H1 (cell line): ENCODE measurements at regions not wholly inside any gene's neighbourhood (a gene's known extent, or its start where the extent isn't known, plus 50 kb on each side); places are given as distances from the start of the nearest gene placed in this dataset.

Source experiments
- CTCF ChIA-PET: fragments of 300-600 bp; sonication (Branson Sonifier 250); formaldehyde crosslinking; loops from one replicate; lab custom pipeline; 2021; ENCODE audit not compliant: partially characterized antibody; lab: Charles Lee
- POLR2A ChIA-PET: fragments of 300-600 bp; sonication (Branson Sonifier 250); formaldehyde crosslinking; loops from one replicate; lab custom pipeline; 2021; ENCODE audit warnings: inconsistent platforms; ENCODE audit not compliant: partially characterized antibody; lab: Charles Lee
- DNase-seq, 2 experiments: peaks; one replicate each; pipeline versions ENCODE4 v3.0.0 to v3.0.0-alpha.2; 2010 to 2022; ENCODE audit warnings: low spot score in 2 of 2, low read depth in 1 of 2, mixed read lengths in 1 of 2
- FAIRE-seq: peaks from 2 replicates; lab custom pipeline; 2011; peaks lifted over from hg19 to GRCh38; lab: Jason Lieb, UNC
- H2AFZ ChIP-seq: 2 replicates; pipeline ENCODE4 v1.8.1; 2012; ENCODE audit warnings: low read length, inconsistent platforms
- H2AK5ac ChIP-seq: 2 replicates; pipeline ENCODE4 v1.6.1; 2013; ENCODE audit warnings: low read depth, low read length
- H2BK120ac ChIP-seq: replicated peaks from 2 replicates; pipeline ENCODE3; 2013; ENCODE audit warnings: low read depth, low read length, inconsistent platforms
- H2BK12ac ChIP-seq: 2 replicates; pipeline ENCODE4 v1.6.1; 2013; ENCODE audit warnings: low read depth, low read length
- H2BK15ac ChIP-seq: 2 replicates; pipeline ENCODE4 v1.6.1; 2013; ENCODE audit warnings: low read length
- H2BK20ac ChIP-seq: 2 replicates; pipeline ENCODE4 v1.6.1; 2013; ENCODE audit warnings: low read length
- H2BK5ac ChIP-seq: 2 replicates; pipeline ENCODE4 v1.6.1; 2013; ENCODE audit warnings: low read depth, low read length
- H3K14ac ChIP-seq: 2 replicates; pipeline ENCODE4 v1.6.1; 2013; ENCODE audit warnings: inconsistent platforms; ENCODE audit not compliant: insufficient read length
- H3K18ac ChIP-seq: 2 replicates; pipeline ENCODE4 v1.6.1; 2013; ENCODE audit warnings: low read length; ENCODE audit errors: extremely low read depth
- H3K23ac ChIP-seq: 2 replicates; pipeline ENCODE4 v1.6.1; 2013; ENCODE audit warnings: inconsistent platforms; ENCODE audit not compliant: insufficient read length
- H3K23me2 ChIP-seq: 2 replicates; pipeline ENCODE4 v1.6.1; 2013; ENCODE audit warnings: low read depth, low read length
- H3K27ac ChIP-seq: 2 replicates; pipeline ENCODE4 v1.6.1; 2011; ENCODE audit warnings: low read depth, low read length, inconsistent platforms
- H3K27me3 ChIP-seq, 4 experiments: replicated peaks in 1 of 4; 1 replicate in 1 of 4; 2 replicates in 3 of 4; pipeline versions ENCODE4 v1.6.1 to v1.8.1; 2011 to 2013; ENCODE audit warnings: low read length in 3 of 4, mild to moderate bottlenecking in 3 of 4, inconsistent platforms in 2 of 4, mixed read lengths in 2 of 4, moderate library complexity in 1 of 4; ENCODE audit not compliant: control insufficient read depth in 3 of 4, insufficient read depth in 3 of 4; ENCODE audit errors: extremely low read depth in 1 of 4
- H3K36me3 ChIP-seq, 4 experiments: 2 replicates each; pipeline versions ENCODE4 v1.6.1 to v1.8.1; 2011 to 2013; ENCODE audit warnings: mild to moderate bottlenecking in 4 of 4, low read length in 3 of 4, moderate library complexity in 2 of 4, control low read depth in 1 of 4, inconsistent platforms in 1 of 4; ENCODE audit not compliant: insufficient read depth in 4 of 4, control insufficient read depth in 2 of 4
- H3K4ac ChIP-seq: replicated peaks from 2 replicates; pipeline ENCODE3; 2013; ENCODE audit warnings: low read length, low read depth, mixed read lengths, inconsistent platforms; ENCODE audit not compliant: insufficient read length
- H3K4me1 ChIP-seq, 4 experiments: replicated peaks in 1 of 4; 1 replicate in 1 of 4; 2 replicates in 3 of 4; pipeline versions ENCODE4 v1.6.1 to v1.8.1; 2011 to 2013; ENCODE audit warnings: low read length in 3 of 4, inconsistent platforms in 2 of 4, mixed read lengths in 1 of 4; ENCODE audit not compliant: insufficient read depth in 4 of 4, control insufficient read depth in 3 of 4
- H3K4me2 ChIP-seq, 2 experiments: 2 replicates each; pipeline versions ENCODE4 v1.6.1 to v1.8.1; 2011 to 2013; ENCODE audit warnings: low read depth in 2 of 2, low read length in 2 of 2, control low read depth in 1 of 2, inconsistent platforms in 1 of 2, mild to moderate bottlenecking in 1 of 2; ENCODE audit not compliant: insufficient read depth in 1 of 2
- H3K4me3 ChIP-seq, 4 experiments: fragments of 200-600, 300-600 bp in 1 of 4; sonication (generic), shearing (Covaris generic), sonication (Bioruptor Twin) in 1 of 4; 2 replicates each; pipeline versions ENCODE4 v1.5.1 to v1.8.1; 2011 to 2016; ENCODE audit warnings: low read length in 4 of 4, low read depth in 3 of 4, control low read depth in 2 of 4, inconsistent platforms in 2 of 4, mild to moderate bottlenecking in 2 of 4, mixed read lengths in 1 of 4, moderate library complexity in 1 of 4; ENCODE audit not compliant: insufficient read depth in 2 of 4; ENCODE audit errors: extremely low read depth in 1 of 4
- H3K56ac ChIP-seq: replicated peaks from 2 replicates; pipeline ENCODE3; 2013; ENCODE audit warnings: low read depth, mild to moderate bottlenecking, mixed read lengths, low read length, inconsistent platforms; ENCODE audit not compliant: insufficient read length
- H3K79me1 ChIP-seq: 2 replicates; pipeline ENCODE4 v1.6.1; 2013; ENCODE audit warnings: low read depth, low read length, control low read depth
- H3K79me2 ChIP-seq, 2 experiments: 2 replicates each; pipeline versions ENCODE4 v1.6.1 to v1.8.1; 2012 to 2013; ENCODE audit warnings: low read length in 2 of 2, mild to moderate bottlenecking in 2 of 2, inconsistent platforms in 1 of 2; ENCODE audit not compliant: insufficient read depth in 2 of 2, control insufficient read depth in 1 of 2
- H3K9ac ChIP-seq, 4 experiments: replicated peaks in 1 of 4; 1 replicate in 1 of 4; 2 replicates in 3 of 4; pipeline versions ENCODE4 v1.6.1 to v1.8.1; 2011 to 2013; ENCODE audit warnings: low read depth in 3 of 4, low read length in 3 of 4, control low read depth in 2 of 4, mild to moderate bottlenecking in 2 of 4, moderate library complexity in 2 of 4, inconsistent platforms in 1 of 4; ENCODE audit errors: extremely low read depth in 1 of 4
- H3K9me3 ChIP-seq, 2 experiments: 2 replicates each; pipeline versions ENCODE4 v1.6.1 to v1.8.1; 2012 to 2013; ENCODE audit warnings: mild to moderate bottlenecking in 2 of 2, moderate library complexity in 2 of 2, control low read depth in 1 of 2, inconsistent platforms in 1 of 2, low read depth in 1 of 2, low read length in 1 of 2, mixed read lengths in 1 of 2; ENCODE audit not compliant: insufficient read depth in 2 of 2
- H4K20me1 ChIP-seq, 2 experiments: replicated peaks in 1 of 2; 2 replicates each; pipeline versions ENCODE3 to v1.8.1; 2011 to 2013; ENCODE audit warnings: inconsistent platforms in 2 of 2, low read length in 2 of 2, mild to moderate bottlenecking in 1 of 2; ENCODE audit not compliant: insufficient read depth in 2 of 2, control insufficient read depth in 1 of 2
- H4K5ac ChIP-seq: 2 replicates; pipeline ENCODE4 v1.6.1; 2013; ENCODE audit warnings: low read length, low read depth, mixed read lengths, inconsistent platforms; ENCODE audit not compliant: insufficient read length
- H4K8ac ChIP-seq: 2 replicates; pipeline ENCODE4 v1.8.0; 2013; ENCODE audit warnings: mild to moderate bottlenecking, moderate library complexity, low read length, inconsistent platforms; ENCODE audit not compliant: insufficient read depth; ENCODE audit errors: extremely low read depth
- H4K91ac ChIP-seq: replicated peaks from 2 replicates; pipeline ENCODE3; 2013; ENCODE audit warnings: low read length, mixed read lengths, inconsistent platforms; ENCODE audit not compliant: insufficient read length
- CHD2 ChIP-seq: IDR thresholded peaks from 2 replicates; pipeline ENCODE4 v1.6.1; 2012; ENCODE audit warnings: low read length, improper control_type of control experiment
- KDM4A ChIP-seq: IDR thresholded peaks from one replicate; pipeline ENCODE4 v1.7.1; 2012; ENCODE audit warnings: low read depth, mild to moderate bottlenecking, moderate library complexity, low read length, inconsistent platforms; ENCODE audit not compliant: severe bottlenecking
- POLR2AphosphoS5 ChIP-seq: IDR thresholded peaks from 2 replicates; pipeline ENCODE4 v1.6.1; 2011; ENCODE audit warnings: low read depth, low read length
- RBBP5 ChIP-seq: IDR thresholded peaks from 2 replicates; pipeline ENCODE4 v1.7.1; 2012; ENCODE audit warnings: low read depth, mild to moderate bottlenecking, inconsistent platforms, low read length, moderate library complexity, borderline replicate concordance
- SIRT6 ChIP-seq: IDR thresholded peaks from one replicate; pipeline ENCODE4 v1.7.1; 2012; ENCODE audit warnings: low read length, inconsistent platforms
- SP2 ChIP-seq: IDR thresholded peaks from 2 replicates; pipeline ENCODE4 v1.6.1; 2012; ENCODE audit warnings: mild to moderate bottlenecking, low read length, inconsistent platforms
- TCF12 ChIP-seq: IDR thresholded peaks from 2 replicates; pipeline ENCODE4 v1.6.1; 2011; ENCODE audit warnings: low read depth, mild to moderate bottlenecking, low read length
- USF2 ChIP-seq: IDR thresholded peaks from 2 replicates; pipeline ENCODE4 v1.6.1; 2011; ENCODE audit warnings: low read length, improper control_type of control experiment
- ZNF274 ChIP-seq: IDR thresholded peaks from 2 replicates; pipeline ENCODE4 v1.7.0; 2012; ENCODE audit warnings: low read length, borderline replicate concordance; ENCODE audit errors: extremely low read depth
- WGBS, 2 experiments: shearing (Covaris generic) in 1 of 2; methylation state at CpG; one replicate each; pipeline versions ENCODE4 v1.1.6 to v1.1.7; 2013 to 2015; ENCODE audit warnings: low lambda C conversion rate in 2 of 2, mixed read lengths in 2 of 2, inconsistent platforms in 1 of 2, low coverage in 1 of 2, missing lambda C conversion rate in 1 of 2; ENCODE audit not compliant: insufficient replicate concordance in 2 of 2, insufficient coverage in 1 of 2, insufficient read length in 1 of 2; ENCODE audit errors: extremely low coverage in 1 of 2, missing lambda C conversion rate in 1 of 2; 5-methylcytosine and 5-hydroxymethylcytosine counted together

DNA sequence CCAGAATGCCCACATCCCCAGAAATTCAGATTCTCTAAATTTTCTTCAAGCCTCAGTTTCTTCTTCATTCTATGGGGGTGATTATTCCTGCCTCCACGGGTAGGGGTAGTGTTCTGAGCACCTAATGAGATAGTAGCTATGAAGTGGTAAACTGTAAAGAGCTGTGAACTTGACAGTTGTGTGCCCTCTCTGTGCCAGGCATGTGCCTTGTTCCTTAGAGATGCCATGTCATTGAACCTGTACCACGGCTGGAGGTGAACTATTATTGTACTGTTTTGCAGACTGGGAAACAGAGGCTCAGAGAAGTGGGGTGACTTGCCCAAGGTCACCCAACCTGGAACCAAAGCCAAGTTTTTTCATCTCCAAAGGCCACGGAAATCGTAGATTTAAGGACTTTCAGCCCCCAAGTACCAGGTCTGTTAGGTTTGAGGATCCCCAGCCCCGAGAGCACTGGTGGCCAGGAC lies 67.7 kb upstream of the SIRPA start:
- Histone ChIP-seq H3K9ac (no peak overlapping the region), H3K27ac (no peak overlapping the region), H3K4ac (no peak overlapping the region), H3K23me2 (no peaks in the 10 kb centered on the region; the same call in 1 of the 2 replicates), H3K4me3 (no peak overlapping the region), H3K9me3 (no peaks in the 10 kb centered on the region), H3K79me1 (no peaks in the 10 kb centered on the region), H4K20me1 (no peaks in the 10 kb centered on the region), H3K4me2 (no peak overlapping the region), H3K27me3 (no peaks in the 10 kb centered on the region), H3K23ac (no peak overlapping the region), H2BK20ac (no peak overlapping the region), H3K14ac (no peak overlapping the region), H4K8ac (no peak overlapping the region), H3K18ac (no peak overlapping the region), H2BK5ac (no peak overlapping the region), H2AFZ (no peak overlapping the region), H2BK12ac (0 out of 2 replicates have a peak overlapping the region, but pooled peaks have one; percentile 27), H2AK5ac (no peak overlapping the region), H2BK15ac (0 out of 2 replicates have a peak overlapping the region, but pooled peaks have one; percentile 68), H2BK120ac (no peak overlapping the region), H4K91ac (no peak overlapping the region), H4K5ac (no peak overlapping the region), H3K56ac (no peak overlapping the region), H3K36me3 (no peaks in the 10 kb centered on the region), H3K79me2 (no peaks in the 10 kb centered on the region), H3K4me1 (peaks cover 0 to 4% (median 0%) of the 10 kb centered on the region in 4 experiments; a peak in 1 of 7 replicates)
- ChIA-PET POLR2A (no interaction called here), CTCF (no interaction called here)
- WGBS, 2 experiments: 79% methylated on average over 5 of the region's 5 CpGs; no CpG with 5 or more reads in 1 of the 2 experiments
- FAIRE-seq (no peak), DNase-seq (no peak)
- TF ChIP-seq KDM4A (no peak), USF2 (no peak), CHD2 (no peak), TCF12 (no peak), ZNF274 (no peak), POLR2AphosphoS5 (no peak), RBBP5 (no peak), SIRT6 (no peak), SP2 (no peak)
